ENCODE measurements at regions not wholly inside any gene's neighbourhood (a gene's known extent, or its start where the extent isn't known, plus 50 kb on each side); places are given as distances from the start of the nearest gene placed in this dataset.

- Histone ChIP-seq H3K27me3 (ENCODE audit: insufficient read depth, low read depth) (no peaks in the 10 kb centered on the region), H3K79me2 (ENCODE audit: insufficient read depth, low read depth) (no peaks in the 10 kb centered on the region), H3K27ac (no peak overlapping the region), H3K9ac (no peak overlapping the region), H3K4me1 (ENCODE audit: low read depth, poor library complexity, severe bottlenecking) (no peaks in the 10 kb centered on the region), H3K4me3 (IDR thresholded peaks at IDR 0.05; ENCODE audit: insufficient read depth, low read depth, low read length) (no peak overlapping the region), H4K20me1 (ENCODE audit: insufficient read depth) (no peaks in the 10 kb centered on the region), H2AFZ (ENCODE audit: low read depth) (no peak overlapping the region), H3K36me3 (ENCODE audit: insufficient read depth) (no peaks in the 10 kb centered on the region), H3K4me2 (no peak overlapping the region)
- no peak for TF ChIP-seq CTCF (conservative IDR thresholded peaks at IDR 0.05; ENCODE audit: low read depth, low read length)
Observed at GRCh38 chr13:61142506-61142905, 273.1 kb downstream of the PCDH20 start.

GRCh38 chr13:61138857-61139256 lies 276.8 kb downstream of the PCDH20 start:
- Histone ChIP-seq H2AFZ (ENCODE audit: low read depth) (no peak overlapping the region), H3K27me3 (ENCODE audit: insufficient read depth, low read depth) (no peaks in the 10 kb centered on the region)
- no peak for TF ChIP-seq CTCF (conservative IDR thresholded peaks at IDR 0.05; ENCODE audit: low read depth, low read length)

GRCh38 chr13:61136515-61136914 lies 279.1 kb downstream of the PCDH20 start:
- Histone ChIP-seq H3K4me1 (ENCODE audit: low read depth, poor library complexity, severe bottlenecking) (no peaks in the 10 kb centered on the region), H3K79me2 (ENCODE audit: insufficient read depth, low read depth) (no peaks in the 10 kb centered on the region), H3K4me2 (no peak overlapping the region), H3K9ac (no peak overlapping the region), H3K27me3 (ENCODE audit: insufficient read depth, low read depth) (no peaks in the 10 kb centered on the region), H3K4me3 (IDR thresholded peaks at IDR 0.05; ENCODE audit: insufficient read depth, low read depth, low read length) (no peak overlapping the region), H3K27ac (no peak overlapping the region), H2AFZ (ENCODE audit: low read depth) (no peak overlapping the region), H4K20me1 (ENCODE audit: insufficient read depth) (no peaks in the 10 kb centered on the region), H3K36me3 (ENCODE audit: insufficient read depth) (no peaks in the 10 kb centered on the region)
- TF ChIP-seq CTCF (conservative IDR thresholded peaks at IDR 0.05; ENCODE audit: low read depth, low read length): no peak

More at GRCh38 chr13:61138857-61139256, 276.8 kb downstream of the PCDH20 start:
- no peak overlapping the region for H3K27ac ChIP-seq
- H4K20me1 ChIP-seq (ENCODE audit: insufficient read depth): no peaks in the 10 kb centered on the region
- no peak overlapping the region for H3K9ac ChIP-seq
- H3K4me3 ChIP-seq (IDR thresholded peaks at IDR 0.05; ENCODE audit: insufficient read depth, low read depth, low read length): no peak overlapping the region
- H3K4me2 ChIP-seq: no peak overlapping the region
- H3K4me1 ChIP-seq (ENCODE audit: low read depth, poor library complexity, severe bottlenecking): no peaks in the 10 kb centered on the region
- no peaks in the 10 kb centered on the region for H3K79me2 ChIP-seq (ENCODE audit: insufficient read depth, low read depth)
- no peaks in the 10 kb centered on the region for H3K36me3 ChIP-seq (ENCODE audit: insufficient read depth)

GRCh38 chr13:61136093-61136492 lies 279.6 kb downstream of the PCDH20 start:
- Histone ChIP-seq H3K4me1 (ENCODE audit: low read depth, poor library complexity, severe bottlenecking) (no peaks in the 10 kb centered on the region), H3K4me3 (IDR thresholded peaks at IDR 0.05; ENCODE audit: insufficient read depth, low read depth, low read length) (no peak overlapping the region), H2AFZ (ENCODE audit: low read depth) (no peak overlapping the region), H3K79me2 (ENCODE audit: insufficient read depth, low read depth) (no peaks in the 10 kb centered on the region), H3K27me3 (ENCODE audit: insufficient read depth, low read depth) (no peaks in the 10 kb centered on the region), H3K4me2 (no peak overlapping the region), H4K20me1 (ENCODE audit: insufficient read depth) (no peaks in the 10 kb centered on the region), H3K27ac (no peak overlapping the region), H3K36me3 (ENCODE audit: insufficient read depth) (no peaks in the 10 kb centered on the region), H3K9ac (no peak overlapping the region)
- TF ChIP-seq CTCF (conservative IDR thresholded peaks at IDR 0.05; ENCODE audit: low read depth, low read length): no peak

Data from KMS-11 (cell line).